Epithelial cell of proximal tubule (primary cell): ENCODE measurements at regions not wholly inside any gene's neighbourhood (a gene's known extent, or its start where the extent isn't known, plus 50 kb on each side); places are given as distances from the start of the nearest gene placed in this dataset.

Experiments used
- DNase-seq: peaks from one replicate; pipeline ENCODE4 v3.0.0-alpha.2; 2011; ENCODE audit warnings: low read depth
- H3K4me3 ChIP-seq: 2 replicates; pipeline ENCODE4 v1.5.1; 2011; ENCODE audit warnings: low read depth, mild to moderate bottlenecking, low read length
- CTCF ChIP-seq: conservative IDR thresholded peaks from 2 replicates; pipeline ENCODE4 v1.5.1; 2012; ENCODE audit warnings: low read depth, mild to moderate bottlenecking, low read length

DNA sequence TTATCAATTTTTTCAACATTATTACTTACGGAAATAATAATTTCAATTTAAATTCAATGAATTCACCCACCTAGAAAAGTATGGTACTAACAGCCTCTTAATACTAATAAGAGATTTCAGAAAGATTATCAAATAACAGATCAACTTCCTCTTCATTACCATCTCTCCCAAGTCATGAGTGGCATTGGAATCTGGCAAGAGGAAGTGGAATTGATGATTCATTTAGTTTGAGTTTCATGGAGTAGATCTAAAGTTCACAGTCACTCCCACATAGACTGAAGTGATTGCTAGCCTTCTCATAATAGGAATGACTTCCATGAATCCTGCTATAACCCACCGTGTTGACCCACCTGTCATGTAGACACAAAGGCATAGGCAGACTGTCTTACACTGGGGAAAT lies 77.7 kb upstream of the WDR75 start:
- TF ChIP-seq CTCF, result no peak
- H3K4me3 ChIP-seq, result no peak overlapping the region
- DNase-seq, result peak; percentile 69

DNA sequence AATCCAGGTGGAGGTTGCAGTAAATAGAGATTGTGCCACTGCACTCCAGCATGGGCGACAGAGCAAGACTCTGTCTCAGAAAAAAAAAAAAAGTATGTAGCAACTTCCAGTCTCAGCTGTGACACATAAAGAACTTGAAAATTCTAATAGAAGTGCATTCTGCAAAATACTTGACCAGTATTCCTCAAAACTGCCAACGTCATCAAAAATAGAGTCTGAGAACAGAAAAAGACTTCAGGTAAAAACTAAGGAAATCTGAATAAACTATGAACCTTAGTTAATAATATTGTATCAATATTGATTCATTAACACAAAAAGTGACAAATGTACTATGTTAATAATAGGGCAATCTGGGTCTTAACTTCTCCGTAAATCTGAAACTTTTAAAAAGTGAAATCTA lies 76.7 kb upstream of the WDR75 start:
- no peak for DNase-seq
- H3K4me3 ChIP-seq, result no peak overlapping the region
- TF ChIP-seq CTCF, result no peak

DNA sequence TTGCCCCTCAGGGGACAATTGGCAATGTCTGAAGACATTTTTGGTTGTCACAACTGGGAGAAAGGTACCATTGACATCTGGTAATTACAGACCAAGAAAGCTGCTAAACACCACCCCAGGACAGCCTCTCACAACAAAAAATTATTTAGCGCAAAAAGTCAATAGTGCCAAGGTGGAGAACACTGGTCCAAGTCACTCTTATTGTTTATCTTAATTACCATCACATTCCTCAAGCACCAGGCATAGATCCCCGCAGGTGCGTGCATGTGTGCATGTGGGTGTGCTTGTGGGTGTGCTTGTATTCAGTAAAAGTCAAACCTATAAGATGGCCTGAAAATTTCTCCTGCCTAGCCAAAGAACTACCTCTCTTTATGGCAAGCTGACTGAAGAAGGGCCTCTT lies 74.9 kb upstream of the WDR75 start:
- no peak overlapping the region for H3K4me3 ChIP-seq
- DNase-seq, result no peak
- TF ChIP-seq CTCF, result no peak

DNA sequence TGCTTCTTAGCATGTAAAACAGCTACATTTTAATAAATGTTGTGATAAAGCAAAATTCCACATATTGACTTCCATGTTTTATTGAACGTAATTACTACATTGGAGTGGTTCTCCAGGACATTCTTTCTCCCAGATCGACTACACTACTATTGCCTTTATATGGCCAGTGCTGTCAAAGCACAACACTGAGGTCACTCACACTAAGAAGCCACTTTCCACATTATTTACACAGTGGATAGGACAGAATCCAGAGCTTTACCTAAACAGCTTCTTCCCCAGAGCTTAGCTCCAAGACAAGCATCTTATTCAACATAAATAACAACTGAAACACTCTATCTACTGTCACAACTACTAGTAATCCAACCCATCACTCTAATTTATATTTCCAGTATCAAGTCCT lies 73.9 kb upstream of the WDR75 start:
- H3K4me3 ChIP-seq, result no peak overlapping the region
- TF ChIP-seq CTCF, result no peak
- DNase-seq, result no peak

- no peak for DNase-seq
- no peak for TF ChIP-seq CTCF
- H3K4me3 ChIP-seq, result no peak overlapping the region
These were observed 71.7 kb upstream of the WDR75 start for GRCh38 chr2:189369566-189369965.

GRCh38 chr2:189370719-189371118 lies 70.6 kb upstream of the WDR75 start:
- no peak for TF ChIP-seq CTCF
- no peak for DNase-seq
- no peak overlapping the region for H3K4me3 ChIP-seq

DNA sequence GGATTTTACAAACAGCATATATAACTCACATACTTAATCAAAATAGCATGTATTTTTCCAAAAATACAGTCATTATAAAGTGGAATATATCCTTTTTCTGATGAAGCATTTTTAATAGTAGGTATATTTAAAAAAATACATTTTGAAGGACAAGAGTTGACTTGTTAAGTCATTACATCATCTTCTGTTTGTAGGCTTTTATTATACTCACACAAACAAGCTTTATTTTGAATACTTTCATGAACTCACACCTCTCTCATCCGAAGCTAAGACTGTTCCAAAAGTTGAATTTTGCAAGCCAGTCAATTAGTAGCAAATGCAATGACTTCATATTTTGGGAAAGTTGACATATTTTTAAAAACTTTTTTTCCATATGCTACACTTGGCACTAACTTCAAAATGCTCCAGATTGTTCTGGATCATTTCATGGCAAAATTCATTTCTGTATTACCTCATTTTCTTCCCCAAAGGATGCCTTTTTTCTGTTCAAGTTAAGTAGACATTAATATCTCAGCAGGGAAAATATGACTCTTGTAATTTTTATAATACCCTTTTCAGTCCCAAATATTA lies 68.5 kb upstream of the WDR75 start:
- H3K4me3 ChIP-seq, result no peak overlapping the region
- DNase-seq, result no peak
- TF ChIP-seq CTCF, result no peak
